K562 (cell line): ENCODE measurements at regions not wholly inside any gene's neighbourhood (a gene's known extent, or its start where the extent isn't known, plus 50 kb on each side); places are given as distances from the start of the nearest gene placed in this dataset.

Experiments used
- ATAC-seq: fragments of 200-7000 bp; cut with Tn5 transposase; 3 replicates; pipeline ENCODE4 v1.9.1; 2020; ENCODE audit warnings: moderate library complexity
- BruUV-seq: library from RNA; stranded (reverse); fragments of 400-500 nt; replicated peaks from 2 replicates; lab custom pipeline; 2021; lab: Mats Ljungman, UMichigan
- CTCF ChIA-PET: fragments of 300-600 bp; formaldehyde crosslinking; extraction: SDS; loops from one replicate; lab custom pipeline; 2021; ENCODE audit warnings: low intra/inter-chr PET ratio; lab: Yijun Ruan, JAX
- POLR2A ChIA-PET: fragments of 300-600, 350-650 bp; sonication (Branson Sonifier 250); formaldehyde crosslinking; extraction: SDS; loops from one replicate; lab custom pipeline; 2021; ENCODE audit warnings: antibody characterized with exemption, inconsistent platforms; lab: Yijun Ruan, JAX
- DNase-seq, 4 experiments: peaks; one replicate each; pipeline versions ENCODE4 v3.0.0 to v3.0.0-alpha.2; 2011 to 2018; ENCODE audit warnings: low spot score in 3 of 4, mixed read lengths in 3 of 4; ENCODE audit errors: extremely low read depth in 1 of 4
- FAIRE-seq: peaks from 2 replicates; lab custom pipeline; 2011; peaks lifted over from hg19 to GRCh38; lab: Jason Lieb, UNC
- H2AFZ ChIP-seq: 2 replicates; pipeline ENCODE4 v1.6.0; 2011; ENCODE audit warnings: low read depth, low read length, control low read depth, inconsistent platforms
- H3K27ac ChIP-seq: fragments of 200-600 bp; 3 replicates; pipeline ENCODE4 v1.8.0; 2011; ENCODE audit warnings: low read depth, mild to moderate bottlenecking, control low read depth, inconsistent platforms, low read length, moderate library complexity, mixed read lengths; ENCODE audit errors: extremely low read depth
- H3K27me3 ChIP-seq, 2 experiments: fragments of 300-600 bp in 1 of 2; 2 replicates in 1 of 2; 3 replicates in 1 of 2; pipeline versions ENCODE4 v1.6.0 to v1.8.0; 2011; ENCODE audit warnings: inconsistent platforms in 2 of 2, low read length in 2 of 2, mild to moderate bottlenecking in 1 of 2, mixed read lengths in 1 of 2, moderate library complexity in 1 of 2; ENCODE audit not compliant: control insufficient read depth in 2 of 2, insufficient read depth in 2 of 2
- H3K36me3 ChIP-seq: fragments of 300-600 bp; 3 replicates; pipeline ENCODE4 v1.8.0; 2011; ENCODE audit warnings: mild to moderate bottlenecking, low read length, inconsistent platforms; ENCODE audit not compliant: control insufficient read depth, insufficient read depth
- H3K4me1 ChIP-seq, 2 experiments: fragments of 200-600 bp in 1 of 2; replicated peaks in 1 of 2; 2 replicates in 1 of 2; 3 replicates in 1 of 2; pipeline versions ENCODE4 v1.5.1 to v1.8.0; 2011; ENCODE audit warnings: inconsistent platforms in 2 of 2, low read length in 2 of 2, mild to moderate bottlenecking in 1 of 2, mixed read lengths in 1 of 2, moderate library complexity in 1 of 2; ENCODE audit not compliant: control insufficient read depth in 2 of 2, insufficient read depth in 2 of 2
- H3K4me2 ChIP-seq: 2 replicates; pipeline ENCODE4 v1.6.1; 2011; ENCODE audit warnings: low read length, control low read depth, inconsistent platforms, mixed read lengths; ENCODE audit not compliant: insufficient read depth
- H3K4me3 ChIP-seq: fragments of 200-600 bp; sonication (generic), shearing (Covaris generic); 2 replicates; pipeline ENCODE4 v1.5.1; 2016; ENCODE audit warnings: control low read depth, inconsistent platforms
- H3K79me2 ChIP-seq: fragments of 200-600 bp; 3 replicates; pipeline ENCODE4 v1.8.0; 2011; ENCODE audit warnings: low read length, inconsistent platforms; ENCODE audit not compliant: control insufficient read depth, insufficient read depth
- H3K9ac ChIP-seq, 2 experiments: 2 replicates each; pipeline versions ENCODE4 v1.6.0 to v1.6.1; 2011; ENCODE audit warnings: low read depth in 2 of 2, low read length in 2 of 2, control low read depth in 1 of 2, inconsistent platforms in 1 of 2, mild to moderate bottlenecking in 1 of 2, mixed read lengths in 1 of 2; ENCODE audit not compliant: insufficient read depth in 1 of 2
- H3K9me1 ChIP-seq: one replicate; pipeline ENCODE4 v1.6.0; 2011; ENCODE audit warnings: inconsistent platforms, mild to moderate bottlenecking, low read length, moderate library complexity; ENCODE audit not compliant: control insufficient read depth, insufficient read depth
- H3K9me3 ChIP-seq: replicated peaks from 2 replicates; pipeline ENCODE4 v1.5.1; 2011; ENCODE audit warnings: low read depth, low read length, inconsistent platforms; ENCODE audit not compliant: control insufficient read depth, insufficient read depth
- H4K20me1 ChIP-seq: replicated peaks from 2 replicates; pipeline ENCODE4 v1.6.1; 2011; ENCODE audit warnings: low read length, inconsistent platforms, mixed read lengths; ENCODE audit not compliant: control insufficient read depth, insufficient read depth
- C11orf30 ChIP-seq: fragments of 450-650 bp; IDR thresholded peaks from 2 replicates; pipeline ENCODE4 v1.6.1; 2016; ENCODE audit warnings: low read depth, mild to moderate bottlenecking
- EP300 ChIP-seq: IDR thresholded peaks from 2 replicates; pipeline ENCODE4 v1.6.1; 2012; ENCODE audit warnings: low read length, improper control_type of control experiment
- KLF16 ChIP-seq: IDR thresholded peaks from 2 replicates; pipeline ENCODE4 v1.6.1; 2016; ENCODE audit warnings: antibody characterized with exemption
- MAFG ChIP-seq: fragments of 450-650 bp; conservative IDR thresholded peaks from 2 replicates; pipeline ENCODE4 v1.6.1; 2016; ENCODE audit warnings: missing genetic modification characterization, missing compliant biosample characterization
- MCM3 ChIP-seq: fragments of 450-650 bp; IDR thresholded peaks from 2 replicates; pipeline ENCODE4 v1.6.1; 2016
- NBN ChIP-seq: fragments of 450-650 bp; IDR thresholded peaks from 2 replicates; pipeline ENCODE4 v1.6.1; 2016; ENCODE audit warnings: low read depth, mild to moderate bottlenecking
- NR2F6 ChIP-seq: fragments of 450-650 bp; formaldehyde crosslinking; IDR thresholded peaks from 2 replicates; pipeline ENCODE4 v1.4.0; 2020; ENCODE audit warnings: mild to moderate bottlenecking
- ZNF316 ChIP-seq: fragments of 450-650 bp; IDR thresholded peaks from 2 replicates; pipeline ENCODE4 v1.6.1; 2016
- ZNF436 ChIP-seq: fragments of 250-450, 450-650 bp; sonication (Bioruptor Pico); formaldehyde crosslinking; IDR thresholded peaks from 2 replicates; pipeline ENCODE4 v1.7.0; 2020; ENCODE audit warnings: mild to moderate bottlenecking
- ZNF57 ChIP-seq: fragments of 450-650 bp; formaldehyde crosslinking; IDR thresholded peaks from 2 replicates; pipeline ENCODE4 v1.4.0; 2020; ENCODE audit warnings: mild to moderate bottlenecking, moderate library complexity
- WGBS: fragments of 100-300 bp; shearing (Covaris generic); methylation state at CpG from one replicate; pipeline ENCODE4 v1.1.6; 2016; ENCODE audit warnings: low coverage, mixed read lengths; ENCODE audit not compliant: insufficient coverage; ENCODE audit errors: missing lambda C conversion rate; 5-methylcytosine and 5-hydroxymethylcytosine counted together
- in situ Hi-C: fragments of 300-500 bp; cut with MboI; formaldehyde crosslinking; loops from 4 replicates; pipeline ENCODE4 v1.15.0; 2018; ENCODE audit warnings: inconsistent platforms, mixed read lengths
- intact Hi-C: fragments of 100-400 bp; cut with micrococcal nuclease; formaldehyde crosslinking; loops from 2 replicates; pipeline ENCODE4 v1.14.2; 2022

- WGBS: 2% methylated on average over 13 of the region's 13 CpGs
- Histone ChIP-seq H3K9me1 (no peaks in the 10 kb centered on the region), H4K20me1 (no peaks in the 10 kb centered on the region), H3K4me1 (no peaks in the 10 kb centered on the region), H3K9me3 (no peaks in the 10 kb centered on the region; the same call in 1 of the 2 replicates), H3K9ac (no peak overlapping the region), H3K27ac (no peak overlapping the region), H3K79me2 (no peaks in the 10 kb centered on the region), H2AFZ (no peak overlapping the region), H3K27me3 (no peaks in the 10 kb centered on the region), H3K36me3 (no peaks in the 10 kb centered on the region), H3K4me3 (no peak overlapping the region), H3K4me2 (no peak overlapping the region)
- in situ Hi-C loops (no loop called here), intact Hi-C loops (no loop called here)
- CTCF ChIA-PET: no interaction called here
- TF ChIP-seq MAFG (tag) (peak; percentile 22; the same call in 1 of the 2 replicates), NR2F6 (CRISPR knock-in tag) (no peak), KLF16 (no peak), ZNF316 (peak; percentile 30; the same call in 1 of the 2 replicates), MCM3 (no peak), C11orf30 (peak; percentile 24; the same call in 1 of the 2 replicates)
- POLR2A ChIA-PET: no interaction called here
- ATAC-seq (no peak), DNase-seq (no peak), FAIRE-seq (no peak)
- BruUV-seq: no TSS peak
These were observed 598.0 kb upstream of the NOX3 start for GRCh38 chr6:156053626-156054025.

GRCh38 chr6:156046841-156047449 is 591.3 kb upstream of the NOX3 start:
- FAIRE-seq: no peak
- H3K9ac ChIP-seq: no peak overlapping the region
- 1% methylated on average over 8 of the region's 8 CpGs for WGBS
- BruUV-seq: no TSS peak
- no peaks in the 10 kb centered on the region for H4K20me1 ChIP-seq
- no peaks in the 10 kb centered on the region for H3K27me3 ChIP-seq
- H3K9me1 ChIP-seq: no peaks in the 10 kb centered on the region
- no peak for ATAC-seq
- H2AFZ ChIP-seq: no peak overlapping the region
- CTCF ChIA-PET: no interaction called here
- in situ Hi-C loops: no loop called here
- H3K36me3 ChIP-seq: no peaks in the 10 kb centered on the region
- H3K9me3 ChIP-seq: no peaks in the 10 kb centered on the region; the same call in 1 of the 2 replicates
- H3K27ac ChIP-seq: no peak overlapping the region
- POLR2A ChIA-PET: no interaction called here
- no peak for TF ChIP-seq NBN
- TF ChIP-seq ZNF436 (CRISPR knock-in tag): no peak
- no peak for TF ChIP-seq EP300
- TF ChIP-seq ZNF57 (CRISPR knock-in tag): no peak
- no peak overlapping the region for H3K4me2 ChIP-seq
- H3K79me2 ChIP-seq: no peaks in the 10 kb centered on the region
- no peak for DNase-seq
- no peak overlapping the region for H3K4me3 ChIP-seq
- no peaks in the 10 kb centered on the region for H3K4me1 ChIP-seq
- intact Hi-C loops: no loop called here
